ENCODE measurements at regions not wholly inside any gene's neighbourhood (a gene's known extent, or its start where the extent isn't known, plus 50 kb on each side); places are given as distances from the start of the nearest gene placed in this dataset.

DNA sequence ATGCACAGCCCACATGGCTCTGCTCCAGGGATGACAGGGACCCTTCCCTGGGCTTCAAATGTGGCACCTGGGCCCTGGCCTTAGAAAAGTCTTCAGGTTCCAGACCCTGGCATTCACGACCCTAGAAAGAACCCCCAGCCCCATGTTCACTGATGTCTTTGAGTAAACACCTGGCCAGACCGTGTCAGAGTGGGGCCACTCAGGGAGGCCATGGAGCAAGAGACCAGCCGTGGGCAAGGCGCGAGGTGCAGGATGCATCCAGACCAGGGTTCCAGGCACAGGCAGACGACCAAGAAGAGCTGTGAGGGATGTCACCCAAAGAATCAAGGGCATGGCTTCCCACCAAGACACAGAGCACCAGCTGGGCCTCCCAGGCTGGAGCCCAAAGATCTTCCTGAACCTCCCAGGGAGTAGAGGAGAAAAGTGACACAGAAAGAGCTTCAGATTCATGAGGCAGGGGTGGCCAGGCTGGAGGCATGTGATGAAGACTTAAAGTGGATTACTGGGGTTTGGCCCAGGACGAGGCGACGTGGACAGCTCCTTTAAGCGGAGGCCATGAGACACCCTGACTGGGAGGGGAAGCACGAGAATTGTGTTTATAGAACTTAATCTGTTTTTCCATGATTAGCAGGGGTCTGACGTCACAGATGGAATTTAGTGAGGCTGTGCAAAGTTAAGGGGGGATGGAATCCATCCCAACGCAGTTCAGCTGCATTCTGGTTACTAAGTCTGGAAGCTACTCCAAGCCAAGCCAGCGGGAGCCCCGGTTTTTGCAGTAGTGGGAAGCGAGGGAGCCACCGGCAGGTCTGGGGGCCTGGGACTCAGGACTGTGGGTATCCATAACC is 61.6 kb downstream of the ARL6IP4 start:
- no peak for DNase-seq (ENCODE audit: low read depth, low spot score)

DNA sequence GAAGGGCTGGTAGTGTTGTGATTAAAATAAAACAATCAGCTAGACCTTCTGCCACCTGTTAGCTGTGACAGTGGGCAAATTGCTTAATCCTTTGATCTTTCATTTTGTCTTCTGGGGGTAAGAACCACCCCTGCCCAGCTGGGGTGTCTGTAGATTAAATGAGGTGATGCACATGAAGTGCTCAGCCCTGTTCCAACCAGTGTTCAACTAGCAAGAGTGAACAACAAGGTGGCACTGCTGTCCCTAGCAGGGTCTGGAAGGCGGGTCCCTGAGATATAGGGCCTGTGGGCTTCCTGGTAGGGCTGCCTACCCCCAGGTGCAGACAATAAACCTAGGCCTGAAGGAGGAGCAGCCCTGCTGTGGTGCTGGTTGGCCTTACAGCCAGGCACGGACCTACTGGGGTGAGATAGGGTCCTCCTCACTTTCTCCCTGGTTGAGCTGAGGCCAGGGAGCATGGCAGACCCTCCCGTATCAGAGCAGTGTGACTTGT is 60.6 kb downstream of the ARL6IP4 start:
- DNase-seq (ENCODE audit: low read depth, low spot score), result no peak

DNA sequence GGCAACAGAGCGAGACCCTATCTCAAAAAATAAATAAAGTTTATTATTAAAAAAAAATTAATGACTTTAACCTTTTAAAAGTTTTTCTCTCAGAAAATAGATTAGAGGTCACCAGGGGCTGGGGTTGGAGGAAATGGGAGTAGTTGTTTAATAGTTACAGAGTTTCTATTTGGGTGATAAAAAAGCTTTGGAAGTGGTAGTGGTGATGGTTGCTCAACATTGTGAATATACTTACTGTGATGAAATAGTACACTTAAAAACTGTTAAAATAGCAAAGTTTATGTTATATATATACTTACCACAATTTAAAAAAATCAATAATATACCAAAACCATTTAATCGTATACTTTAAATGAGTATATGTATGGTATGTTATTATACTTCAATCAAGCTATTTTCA is 59.6 kb downstream of the ARL6IP4 start:
- no peak for DNase-seq (ENCODE audit: low read depth, low spot score)

DNA sequence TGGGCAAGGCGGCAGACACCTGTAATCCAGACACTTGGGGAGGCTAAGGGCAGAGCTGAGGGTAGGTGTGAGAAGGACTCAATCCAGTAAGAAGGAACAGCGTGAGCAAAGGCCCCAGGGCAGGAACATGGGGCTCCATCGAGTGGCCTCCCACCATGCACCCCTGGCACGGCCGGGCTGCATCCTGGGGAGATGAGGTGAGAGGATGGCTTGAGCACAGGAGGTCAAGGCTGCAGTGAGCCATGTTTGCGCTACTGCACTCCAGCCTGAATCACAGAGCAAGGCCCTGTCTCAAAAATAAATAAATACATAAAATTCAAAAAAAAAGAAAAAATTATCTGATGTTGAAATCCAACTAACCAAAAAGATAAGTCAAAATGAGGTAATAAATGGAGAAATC is 58.5 kb downstream of the ARL6IP4 start:
- DNase-seq (ENCODE audit: low read depth, low spot score), result no peak

DNA sequence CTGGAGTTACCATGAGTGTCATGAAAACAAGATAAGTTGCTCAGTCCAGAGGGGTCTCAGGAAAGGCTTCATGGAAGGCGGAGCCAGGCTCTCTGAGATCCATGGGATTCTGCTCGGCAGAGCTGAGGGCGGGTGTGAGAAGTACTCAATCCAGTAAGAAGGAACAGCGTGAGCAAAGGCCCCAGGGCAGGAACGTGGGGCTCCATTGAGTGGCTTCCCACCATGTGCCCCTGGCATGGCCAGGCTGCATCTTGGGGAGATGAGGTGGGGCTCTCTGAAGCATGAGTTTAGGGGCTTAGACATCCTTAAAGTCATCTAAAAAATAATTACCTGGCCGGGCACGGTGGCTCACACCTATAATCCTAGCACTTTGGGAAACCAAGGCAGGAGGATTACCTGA is 58.0 kb downstream of the ARL6IP4 start:
- no peak for DNase-seq (ENCODE audit: low read depth, low spot score)

DNA sequence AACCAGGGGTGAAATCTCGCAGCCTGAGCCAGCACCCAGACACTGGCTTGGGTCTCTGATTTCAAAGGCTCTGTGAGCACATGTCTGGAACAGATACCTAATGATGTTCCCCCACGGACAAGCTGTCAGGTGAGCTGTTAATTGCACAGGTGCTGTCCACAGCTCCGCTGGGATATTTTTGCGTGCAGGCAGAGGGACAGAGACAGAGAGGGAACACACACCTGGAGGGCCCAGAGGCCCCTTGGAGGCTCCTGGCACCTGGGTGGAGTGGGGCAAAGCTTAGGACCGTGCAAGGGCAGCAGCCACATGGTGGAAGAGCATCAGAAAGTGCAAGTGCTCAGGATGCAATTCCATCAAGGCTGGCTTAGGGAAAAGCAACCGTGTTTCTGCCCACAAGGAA is 57.3 kb downstream of the ARL6IP4 start:
- DNase-seq (ENCODE audit: low read depth, low spot score), result no peak

DNA sequence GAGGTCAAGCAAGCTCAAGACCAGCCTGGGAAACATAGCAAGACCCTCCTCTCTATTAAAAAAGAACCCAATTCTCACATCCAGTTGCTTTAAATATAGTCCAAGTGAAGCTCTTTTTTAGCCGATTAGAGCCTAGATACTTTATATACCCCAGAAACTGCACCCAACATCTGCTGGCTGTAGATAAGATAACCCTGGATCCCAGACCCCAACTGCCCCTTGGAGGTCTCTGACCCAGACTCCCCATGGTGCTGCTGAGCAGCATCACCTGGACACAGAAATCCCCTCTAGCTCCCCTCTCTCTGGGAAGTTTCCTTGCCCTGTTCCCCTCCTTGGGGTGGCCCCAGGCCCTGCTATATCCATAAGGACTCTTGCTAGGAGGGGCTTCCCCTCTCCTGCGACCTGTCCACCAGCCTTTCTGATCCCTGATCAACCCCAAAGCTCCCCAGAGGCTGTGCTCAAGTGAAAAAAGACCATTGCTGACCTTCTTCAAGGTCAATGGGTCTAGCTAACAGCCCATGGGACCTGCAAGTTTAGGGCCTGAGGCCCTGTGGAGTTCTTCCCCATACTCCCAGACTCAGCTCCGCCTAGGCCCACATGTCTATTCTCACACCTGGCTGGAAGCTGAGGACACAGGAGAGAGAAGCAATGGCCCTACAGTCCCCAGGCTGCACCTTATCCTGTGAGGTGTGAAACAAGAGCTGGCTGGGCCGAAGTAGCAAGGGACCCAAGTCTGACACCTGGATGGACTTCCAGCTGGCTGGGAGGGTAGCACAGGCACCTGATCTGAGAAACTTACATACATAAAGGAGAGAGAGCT is 56.2 kb downstream of the ARL6IP4 start:
- no peak for DNase-seq (ENCODE audit: low read depth, low spot score)

DNA sequence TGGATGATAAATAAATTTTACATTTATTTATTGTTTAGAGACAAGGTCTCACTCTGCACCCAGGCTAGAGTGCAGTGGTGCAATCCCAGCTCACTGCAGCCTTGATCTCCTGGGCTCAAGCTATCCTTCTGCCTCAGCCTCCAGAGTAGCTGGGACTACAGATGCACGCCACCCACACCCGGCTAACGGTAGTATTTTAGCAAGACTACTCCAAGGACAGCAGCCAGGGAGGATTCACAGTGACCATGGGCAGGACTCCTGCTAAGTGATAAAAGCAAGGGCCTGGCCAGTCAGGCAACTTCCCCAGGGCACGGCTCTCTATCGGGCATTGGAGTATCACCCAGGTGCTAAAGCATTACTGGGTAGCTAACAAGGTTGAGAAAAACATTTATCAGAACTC is 55.4 kb downstream of the ARL6IP4 start:
- DNase-seq (ENCODE audit: low read depth, low spot score), result no peak

DNA sequence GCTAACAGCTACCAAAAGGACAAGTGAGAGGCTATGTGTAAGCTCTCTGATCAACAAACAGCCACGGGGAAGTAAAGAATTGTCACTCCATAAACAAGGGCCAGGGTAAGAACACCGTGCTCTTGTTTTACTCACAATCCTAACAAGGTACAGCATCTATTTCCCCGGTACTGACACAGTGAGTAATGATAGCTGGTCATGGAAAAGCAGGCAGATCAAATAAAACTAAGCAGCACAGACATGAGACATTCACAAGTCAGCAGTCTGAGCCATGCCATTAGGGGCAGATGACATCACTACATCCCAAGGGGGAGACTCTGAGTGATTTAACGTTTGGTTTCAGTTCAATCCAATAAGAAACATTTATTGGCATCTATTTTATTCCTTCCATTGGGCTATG is 54.4 kb downstream of the ARL6IP4 start:
- DNase-seq (ENCODE audit: low read depth, low spot score), result no peak

DNA sequence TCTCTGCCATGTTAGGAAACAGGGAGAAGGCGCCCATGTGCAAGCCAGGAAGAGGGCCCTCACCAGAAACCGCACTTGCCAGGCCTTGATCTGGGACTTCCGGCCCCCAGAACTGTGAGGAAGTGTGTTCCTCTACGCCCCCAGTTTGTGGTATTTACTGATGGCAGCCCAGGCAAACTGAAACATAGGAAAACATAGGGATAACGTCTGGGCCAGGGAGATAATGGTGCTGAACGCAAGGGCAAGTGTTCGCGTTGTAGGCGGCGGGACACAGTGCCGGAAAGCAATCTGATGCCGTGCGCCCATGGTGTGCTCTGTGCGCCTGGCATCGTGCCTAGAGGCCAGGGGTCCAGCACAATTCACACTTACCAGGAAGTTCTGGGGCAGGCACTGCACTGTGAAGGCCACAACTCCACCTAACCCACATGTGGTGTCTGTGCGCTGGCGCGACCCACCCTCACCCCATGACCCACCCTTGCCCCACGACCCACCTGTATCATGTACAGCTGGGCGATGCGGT is 53.6 kb downstream of the ARL6IP4 start:
- no peak for DNase-seq (ENCODE audit: low read depth, low spot score)

DNA sequence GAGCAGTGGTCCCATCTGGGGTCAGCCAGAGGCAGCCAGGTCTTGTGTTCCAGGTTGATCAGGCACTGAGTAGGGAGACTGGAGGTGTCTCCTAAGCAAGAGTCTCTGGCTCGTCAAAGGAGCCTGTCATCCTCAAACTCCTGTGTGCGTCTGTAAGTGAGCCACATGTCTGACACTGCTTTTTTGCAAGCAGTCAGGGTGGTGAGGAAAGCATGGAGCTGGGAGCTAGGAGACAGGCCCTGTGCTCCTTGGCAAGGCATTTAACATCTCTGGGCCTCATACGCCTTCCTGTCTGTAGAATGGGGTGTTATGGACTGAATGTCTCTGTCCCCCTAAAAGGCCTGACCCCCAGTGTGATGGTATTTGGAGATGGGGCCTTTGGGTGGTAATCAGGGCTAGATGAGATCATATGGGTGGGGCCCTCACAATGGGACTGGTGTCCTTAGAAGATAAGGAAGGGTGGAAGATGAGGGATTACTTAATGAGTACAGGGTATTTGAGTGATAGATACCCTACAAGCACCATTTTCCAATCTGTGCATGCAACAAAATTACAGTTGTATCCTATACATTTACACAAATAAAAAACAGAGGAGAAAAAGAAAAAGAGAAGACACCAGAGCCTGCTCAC is 53.0 kb downstream of the ARL6IP4 start:
- DNase-seq (ENCODE audit: low read depth, low spot score), result no peak

DNA sequence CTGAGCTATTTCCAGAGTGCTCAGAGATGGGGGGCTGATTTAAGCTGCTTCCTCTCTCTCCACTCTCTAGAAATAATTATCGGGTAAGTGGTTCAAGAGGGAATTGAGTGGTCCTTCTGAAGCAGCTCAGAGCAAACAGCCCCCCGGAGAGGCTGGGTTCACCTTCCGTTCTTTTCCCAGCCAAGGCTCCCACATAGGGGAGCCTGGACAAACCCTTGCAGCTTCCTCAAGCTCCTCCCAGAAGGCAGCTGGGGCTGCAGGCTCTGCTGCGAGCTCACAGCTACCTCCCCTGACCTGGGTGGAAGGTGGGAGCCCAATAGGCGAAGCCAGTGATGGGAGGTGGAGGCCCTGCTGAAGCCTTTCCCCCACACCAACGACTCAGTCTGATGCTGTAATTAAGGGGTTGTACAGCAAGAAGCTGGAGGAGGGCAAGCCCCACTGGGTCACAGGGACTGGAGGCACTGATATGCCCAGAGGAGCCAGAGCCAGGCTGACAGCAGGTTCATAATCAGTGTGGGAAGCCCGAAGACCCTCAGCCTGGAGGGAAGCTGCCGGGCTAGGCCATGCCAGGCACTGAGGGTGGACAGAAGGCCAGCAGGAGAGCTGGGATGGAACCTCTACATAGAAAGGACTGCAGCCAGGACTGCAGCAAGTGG is 52.4 kb downstream of the ARL6IP4 start:
- DNase-seq (ENCODE audit: low read depth, low spot score), result no peak

Measured in pulmonary artery endothelial cell (primary cell).